H1 (cell line): ENCODE measurements at regions not wholly inside any gene's neighbourhood (a gene's known extent, or its start where the extent isn't known, plus 50 kb on each side); places are given as distances from the start of the nearest gene placed in this dataset.

ENCODE experiments used
- CTCF ChIA-PET: fragments of 300-600 bp; sonication (Branson Sonifier 250); formaldehyde crosslinking; loops from one replicate; lab custom pipeline; 2021; ENCODE audit not compliant: partially characterized antibody; lab: Charles Lee
- POLR2A ChIA-PET: fragments of 300-600 bp; sonication (Branson Sonifier 250); formaldehyde crosslinking; loops from one replicate; lab custom pipeline; 2021; ENCODE audit warnings: inconsistent platforms; ENCODE audit not compliant: partially characterized antibody; lab: Charles Lee
- DNase-seq, 2 experiments: peaks; one replicate each; pipeline versions ENCODE4 v3.0.0 to v3.0.0-alpha.2; 2010 to 2022; ENCODE audit warnings: low spot score in 2 of 2, low read depth in 1 of 2, mixed read lengths in 1 of 2
- FAIRE-seq: peaks from 2 replicates; lab custom pipeline; 2011; peaks lifted over from hg19 to GRCh38; lab: Jason Lieb, UNC
- H2AFZ ChIP-seq: 2 replicates; pipeline ENCODE4 v1.8.1; 2012; ENCODE audit warnings: low read length, inconsistent platforms
- H2AK5ac ChIP-seq: 2 replicates; pipeline ENCODE4 v1.6.1; 2013; ENCODE audit warnings: low read depth, low read length
- H2BK120ac ChIP-seq: replicated peaks from 2 replicates; pipeline ENCODE3; 2013; ENCODE audit warnings: low read depth, low read length, inconsistent platforms
- H2BK12ac ChIP-seq: 2 replicates; pipeline ENCODE4 v1.6.1; 2013; ENCODE audit warnings: low read depth, low read length
- H2BK15ac ChIP-seq: 2 replicates; pipeline ENCODE4 v1.6.1; 2013; ENCODE audit warnings: low read length
- H2BK20ac ChIP-seq: 2 replicates; pipeline ENCODE4 v1.6.1; 2013; ENCODE audit warnings: low read length
- H2BK5ac ChIP-seq: 2 replicates; pipeline ENCODE4 v1.6.1; 2013; ENCODE audit warnings: low read depth, low read length
- H3K14ac ChIP-seq: 2 replicates; pipeline ENCODE4 v1.6.1; 2013; ENCODE audit warnings: inconsistent platforms; ENCODE audit not compliant: insufficient read length
- H3K18ac ChIP-seq: 2 replicates; pipeline ENCODE4 v1.6.1; 2013; ENCODE audit warnings: low read length; ENCODE audit errors: extremely low read depth
- H3K23ac ChIP-seq: 2 replicates; pipeline ENCODE4 v1.6.1; 2013; ENCODE audit warnings: inconsistent platforms; ENCODE audit not compliant: insufficient read length
- H3K23me2 ChIP-seq: 2 replicates; pipeline ENCODE4 v1.6.1; 2013; ENCODE audit warnings: low read depth, low read length
- H3K27ac ChIP-seq: 2 replicates; pipeline ENCODE4 v1.6.1; 2011; ENCODE audit warnings: low read depth, low read length, inconsistent platforms
- H3K27me3 ChIP-seq, 4 experiments: replicated peaks in 1 of 4; 1 replicate in 1 of 4; 2 replicates in 3 of 4; pipeline versions ENCODE4 v1.6.1 to v1.8.1; 2011 to 2013; ENCODE audit warnings: low read length in 3 of 4, mild to moderate bottlenecking in 3 of 4, inconsistent platforms in 2 of 4, mixed read lengths in 2 of 4, moderate library complexity in 1 of 4; ENCODE audit not compliant: control insufficient read depth in 3 of 4, insufficient read depth in 3 of 4; ENCODE audit errors: extremely low read depth in 1 of 4
- H3K36me3 ChIP-seq, 4 experiments: 2 replicates each; pipeline versions ENCODE4 v1.6.1 to v1.8.1; 2011 to 2013; ENCODE audit warnings: mild to moderate bottlenecking in 4 of 4, low read length in 3 of 4, moderate library complexity in 2 of 4, control low read depth in 1 of 4, inconsistent platforms in 1 of 4; ENCODE audit not compliant: insufficient read depth in 4 of 4, control insufficient read depth in 2 of 4
- H3K4ac ChIP-seq: replicated peaks from 2 replicates; pipeline ENCODE3; 2013; ENCODE audit warnings: low read length, low read depth, mixed read lengths, inconsistent platforms; ENCODE audit not compliant: insufficient read length
- H3K4me1 ChIP-seq, 4 experiments: replicated peaks in 1 of 4; 1 replicate in 1 of 4; 2 replicates in 3 of 4; pipeline versions ENCODE4 v1.6.1 to v1.8.1; 2011 to 2013; ENCODE audit warnings: low read length in 3 of 4, inconsistent platforms in 2 of 4, mixed read lengths in 1 of 4; ENCODE audit not compliant: insufficient read depth in 4 of 4, control insufficient read depth in 3 of 4
- H3K4me2 ChIP-seq, 2 experiments: 2 replicates each; pipeline versions ENCODE4 v1.6.1 to v1.8.1; 2011 to 2013; ENCODE audit warnings: low read depth in 2 of 2, low read length in 2 of 2, control low read depth in 1 of 2, inconsistent platforms in 1 of 2, mild to moderate bottlenecking in 1 of 2; ENCODE audit not compliant: insufficient read depth in 1 of 2
- H3K4me3 ChIP-seq, 4 experiments: fragments of 200-600, 300-600 bp in 1 of 4; sonication (generic), shearing (Covaris generic), sonication (Bioruptor Twin) in 1 of 4; 2 replicates each; pipeline versions ENCODE4 v1.5.1 to v1.8.1; 2011 to 2016; ENCODE audit warnings: low read length in 4 of 4, low read depth in 3 of 4, control low read depth in 2 of 4, inconsistent platforms in 2 of 4, mild to moderate bottlenecking in 2 of 4, mixed read lengths in 1 of 4, moderate library complexity in 1 of 4; ENCODE audit not compliant: insufficient read depth in 2 of 4; ENCODE audit errors: extremely low read depth in 1 of 4
- H3K56ac ChIP-seq: replicated peaks from 2 replicates; pipeline ENCODE3; 2013; ENCODE audit warnings: low read depth, mild to moderate bottlenecking, mixed read lengths, low read length, inconsistent platforms; ENCODE audit not compliant: insufficient read length
- H3K79me1 ChIP-seq: 2 replicates; pipeline ENCODE4 v1.6.1; 2013; ENCODE audit warnings: low read depth, low read length, control low read depth
- H3K79me2 ChIP-seq, 2 experiments: 2 replicates each; pipeline versions ENCODE4 v1.6.1 to v1.8.1; 2012 to 2013; ENCODE audit warnings: low read length in 2 of 2, mild to moderate bottlenecking in 2 of 2, inconsistent platforms in 1 of 2; ENCODE audit not compliant: insufficient read depth in 2 of 2, control insufficient read depth in 1 of 2
- H3K9ac ChIP-seq, 4 experiments: replicated peaks in 1 of 4; 1 replicate in 1 of 4; 2 replicates in 3 of 4; pipeline versions ENCODE4 v1.6.1 to v1.8.1; 2011 to 2013; ENCODE audit warnings: low read depth in 3 of 4, low read length in 3 of 4, control low read depth in 2 of 4, mild to moderate bottlenecking in 2 of 4, moderate library complexity in 2 of 4, inconsistent platforms in 1 of 4; ENCODE audit errors: extremely low read depth in 1 of 4
- H3K9me3 ChIP-seq, 2 experiments: 2 replicates each; pipeline versions ENCODE4 v1.6.1 to v1.8.1; 2012 to 2013; ENCODE audit warnings: mild to moderate bottlenecking in 2 of 2, moderate library complexity in 2 of 2, control low read depth in 1 of 2, inconsistent platforms in 1 of 2, low read depth in 1 of 2, low read length in 1 of 2, mixed read lengths in 1 of 2; ENCODE audit not compliant: insufficient read depth in 2 of 2
- H4K20me1 ChIP-seq, 2 experiments: replicated peaks in 1 of 2; 2 replicates each; pipeline versions ENCODE3 to v1.8.1; 2011 to 2013; ENCODE audit warnings: inconsistent platforms in 2 of 2, low read length in 2 of 2, mild to moderate bottlenecking in 1 of 2; ENCODE audit not compliant: insufficient read depth in 2 of 2, control insufficient read depth in 1 of 2
- H4K5ac ChIP-seq: 2 replicates; pipeline ENCODE4 v1.6.1; 2013; ENCODE audit warnings: low read length, low read depth, mixed read lengths, inconsistent platforms; ENCODE audit not compliant: insufficient read length
- H4K8ac ChIP-seq: 2 replicates; pipeline ENCODE4 v1.8.0; 2013; ENCODE audit warnings: mild to moderate bottlenecking, moderate library complexity, low read length, inconsistent platforms; ENCODE audit not compliant: insufficient read depth; ENCODE audit errors: extremely low read depth
- H4K91ac ChIP-seq: replicated peaks from 2 replicates; pipeline ENCODE3; 2013; ENCODE audit warnings: low read length, mixed read lengths, inconsistent platforms; ENCODE audit not compliant: insufficient read length
- FOSL1 ChIP-seq: IDR thresholded peaks from 2 replicates; pipeline ENCODE4 v1.6.1; 2011; ENCODE audit warnings: mild to moderate bottlenecking, low read depth, low read length, moderate library complexity; ENCODE audit not compliant: insufficient read depth
- JUN ChIP-seq: IDR thresholded peaks from 2 replicates; pipeline ENCODE4 v1.6.1; 2011; ENCODE audit warnings: low read depth, mild to moderate bottlenecking, improper control_type of control experiment, low read length
- KDM1A ChIP-seq: fragments of 200-600, 300-600 bp; sonication (generic); IDR thresholded peaks from 2 replicates; pipeline ENCODE4 v1.7.1; 2016; ENCODE audit warnings: mild to moderate bottlenecking, low read length, borderline replicate concordance
- ZNF274 ChIP-seq: IDR thresholded peaks from 2 replicates; pipeline ENCODE4 v1.7.0; 2012; ENCODE audit warnings: low read length, borderline replicate concordance; ENCODE audit errors: extremely low read depth
- whole genome bisulfite sequencing, 2 experiments: shearing (Covaris generic) in 1 of 2; methylation state at CpG; one replicate each; pipeline versions ENCODE4 v1.1.6 to v1.1.7; 2013 to 2015; ENCODE audit warnings: low lambda C conversion rate in 2 of 2, mixed read lengths in 2 of 2, inconsistent platforms in 1 of 2, low coverage in 1 of 2, missing lambda C conversion rate in 1 of 2; ENCODE audit not compliant: insufficient replicate concordance in 2 of 2, insufficient coverage in 1 of 2, insufficient read length in 1 of 2; ENCODE audit errors: extremely low coverage in 1 of 2, missing lambda C conversion rate in 1 of 2; 5-methylcytosine and 5-hydroxymethylcytosine counted together
- TF ChIP-seq, protein P1 (sequence below), 3 experiments: IDR thresholded peaks; 1 replicate in 2 of 3; 2 replicates in 1 of 3; pipeline versions ENCODE4 v1.5.1 to v1.6.1; 2011; ENCODE audit warnings: low read length in 3 of 3, mild to moderate bottlenecking in 3 of 3, inconsistent platforms in 2 of 3, low read depth in 1 of 3, moderate library complexity in 1 of 3; ENCODE audit not compliant: insufficient read depth in 1 of 3; ENCODE audit errors: control extremely low read depth in 1 of 3

DNA sequence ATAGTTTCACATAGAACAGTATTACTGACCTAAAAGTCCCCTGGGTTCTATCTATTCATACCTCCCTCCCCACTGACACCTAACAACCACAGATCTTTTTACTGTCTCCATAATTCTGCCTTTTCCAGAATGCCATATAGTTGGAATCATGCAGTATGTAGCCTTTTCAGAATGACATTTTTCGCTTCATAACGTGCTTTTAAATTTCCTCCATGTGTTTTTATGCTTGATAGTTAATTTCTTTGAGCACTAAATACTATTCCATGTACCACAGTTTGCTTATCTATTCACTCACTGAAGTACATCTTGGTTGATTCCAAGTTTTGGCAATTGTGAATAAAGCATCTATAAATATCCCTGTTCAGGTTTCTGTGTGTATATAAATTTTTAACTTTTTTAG is 77.7 kb upstream of the GPR149 start:
- H2AK5ac ChIP-seq = no peak overlapping the region
- H3K4me2 ChIP-seq = no peak overlapping the region
- H3K14ac ChIP-seq = no peak overlapping the region
- 94% methylated on average over 2 of the region's 2 CpGs; no CpG with 5 or more reads in 1 of the 2 experiments for WGBS, 2 experiments
- no peak overlapping the region for H3K4me3 ChIP-seq
- ChIA-PET POLR2A (no interaction called here), CTCF (no interaction called here)
- H2BK12ac ChIP-seq = no peak overlapping the region
- no peaks in the 10 kb centered on the region; a peak in 1 of 4 replicates for H3K9me3 ChIP-seq
- H3K79me2 ChIP-seq = no peaks in the 10 kb centered on the region
- no peak overlapping the region for H4K5ac ChIP-seq
- no peak overlapping the region for H3K23ac ChIP-seq
- no peaks in the 10 kb centered on the region for H3K4me1 ChIP-seq
- H3K18ac ChIP-seq = no peak overlapping the region
- H2BK5ac ChIP-seq = no peak overlapping the region
- no peaks in the 10 kb centered on the region for H4K20me1 ChIP-seq
- no peaks in the 10 kb centered on the region for H3K27me3 ChIP-seq
- no peak overlapping the region for H3K9ac ChIP-seq
- no peak for DNase-seq
- TF ChIP-seq FOSL1 (no peak), ZNF274 (no peak), KDM1A (no peak), JUN (no peak)
- TF ChIP-seq, protein P1, sequence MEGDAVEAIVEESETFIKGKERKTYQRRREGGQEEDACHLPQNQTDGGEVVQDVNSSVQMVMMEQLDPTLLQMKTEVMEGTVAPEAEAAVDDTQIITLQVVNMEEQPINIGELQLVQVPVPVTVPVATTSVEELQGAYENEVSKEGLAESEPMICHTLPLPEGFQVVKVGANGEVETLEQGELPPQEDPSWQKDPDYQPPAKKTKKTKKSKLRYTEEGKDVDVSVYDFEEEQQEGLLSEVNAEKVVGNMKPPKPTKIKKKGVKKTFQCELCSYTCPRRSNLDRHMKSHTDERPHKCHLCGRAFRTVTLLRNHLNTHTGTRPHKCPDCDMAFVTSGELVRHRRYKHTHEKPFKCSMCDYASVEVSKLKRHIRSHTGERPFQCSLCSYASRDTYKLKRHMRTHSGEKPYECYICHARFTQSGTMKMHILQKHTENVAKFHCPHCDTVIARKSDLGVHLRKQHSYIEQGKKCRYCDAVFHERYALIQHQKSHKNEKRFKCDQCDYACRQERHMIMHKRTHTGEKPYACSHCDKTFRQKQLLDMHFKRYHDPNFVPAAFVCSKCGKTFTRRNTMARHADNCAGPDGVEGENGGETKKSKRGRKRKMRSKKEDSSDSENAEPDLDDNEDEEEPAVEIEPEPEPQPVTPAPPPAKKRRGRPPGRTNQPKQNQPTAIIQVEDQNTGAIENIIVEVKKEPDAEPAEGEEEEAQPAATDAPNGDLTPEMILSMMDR (IDR thresholded peaks at IDR 0.05; ENCODE audit: control extremely low read depth in 1 of 3, insufficient read depth in 1 of 3, low read depth in 1 of 3, low read length in 3 of 3) = no peak
- TF ChIP-seq, all 59 proteins: peak for 0
- Histone ChIP-seq H2BK120ac (no peak overlapping the region), H3K36me3 (no peaks in the 10 kb centered on the region), H3K23me2 (no peaks in the 10 kb centered on the region), H2BK20ac (no peak overlapping the region), H4K8ac (no peak overlapping the region), H2AFZ (no peak overlapping the region), H3K79me1 (no peaks in the 10 kb centered on the region), H3K56ac (no peak overlapping the region), H3K4ac (no peak overlapping the region), H4K91ac (no peak overlapping the region), H3K27ac (no peak overlapping the region), H2BK15ac (no peak overlapping the region)
- no peak for FAIRE-seq
